Transverse colon (tissue), 3 donors: ENCODE measurements at regions not wholly inside any gene's neighbourhood (a gene's known extent, or its start where the extent isn't known, plus 50 kb on each side); places are given as distances from the start of the nearest gene placed in this dataset.

Experiments used
- EP300 ChIP-seq: sonication (generic); formaldehyde crosslinking; IDR thresholded peaks from one replicate; pipeline ENCODE4 v1.6.1; 2017; ENCODE audit warnings: antibody characterized with exemption, low read depth
- POLR2A ChIP-seq: fragments of 450-650 bp; IDR thresholded peaks from one replicate; pipeline ENCODE4 v1.6.1; 2016; ENCODE audit warnings: antibody characterized with exemption, mild to moderate bottlenecking, moderate library complexity
- TF ChIP-seq, protein P1 (sequence below), 5 experiments: fragments of 200-600 bp in 3 of 5; fragments of 450-650 bp in 2 of 5; sonication (generic) in 3 of 5; IDR thresholded peaks; 1 replicate in 2 of 5; 2 replicates in 3 of 5; pipeline ENCODE4 v1.5.1; 2016 to 2017; ENCODE audit warnings: antibody characterized with exemption in 5 of 5, inconsistent platforms in 3 of 5, mild to moderate bottlenecking in 2 of 5, moderate library complexity in 1 of 5

GRCh38 chr7:131649879-131650278 lies 93.5 kb upstream of the PODXL start:
- TF ChIP-seq POLR2A: no peak
- TF ChIP-seq, protein P1, sequence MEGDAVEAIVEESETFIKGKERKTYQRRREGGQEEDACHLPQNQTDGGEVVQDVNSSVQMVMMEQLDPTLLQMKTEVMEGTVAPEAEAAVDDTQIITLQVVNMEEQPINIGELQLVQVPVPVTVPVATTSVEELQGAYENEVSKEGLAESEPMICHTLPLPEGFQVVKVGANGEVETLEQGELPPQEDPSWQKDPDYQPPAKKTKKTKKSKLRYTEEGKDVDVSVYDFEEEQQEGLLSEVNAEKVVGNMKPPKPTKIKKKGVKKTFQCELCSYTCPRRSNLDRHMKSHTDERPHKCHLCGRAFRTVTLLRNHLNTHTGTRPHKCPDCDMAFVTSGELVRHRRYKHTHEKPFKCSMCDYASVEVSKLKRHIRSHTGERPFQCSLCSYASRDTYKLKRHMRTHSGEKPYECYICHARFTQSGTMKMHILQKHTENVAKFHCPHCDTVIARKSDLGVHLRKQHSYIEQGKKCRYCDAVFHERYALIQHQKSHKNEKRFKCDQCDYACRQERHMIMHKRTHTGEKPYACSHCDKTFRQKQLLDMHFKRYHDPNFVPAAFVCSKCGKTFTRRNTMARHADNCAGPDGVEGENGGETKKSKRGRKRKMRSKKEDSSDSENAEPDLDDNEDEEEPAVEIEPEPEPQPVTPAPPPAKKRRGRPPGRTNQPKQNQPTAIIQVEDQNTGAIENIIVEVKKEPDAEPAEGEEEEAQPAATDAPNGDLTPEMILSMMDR (IDR thresholded peaks at IDR 0.05): no peak
- TF ChIP-seq EP300: no peak
